ENCODE measurements at regions not wholly inside any gene's neighbourhood (a gene's known extent, or its start where the extent isn't known, plus 50 kb on each side); places are given as distances from the start of the nearest gene placed in this dataset.

DNA sequence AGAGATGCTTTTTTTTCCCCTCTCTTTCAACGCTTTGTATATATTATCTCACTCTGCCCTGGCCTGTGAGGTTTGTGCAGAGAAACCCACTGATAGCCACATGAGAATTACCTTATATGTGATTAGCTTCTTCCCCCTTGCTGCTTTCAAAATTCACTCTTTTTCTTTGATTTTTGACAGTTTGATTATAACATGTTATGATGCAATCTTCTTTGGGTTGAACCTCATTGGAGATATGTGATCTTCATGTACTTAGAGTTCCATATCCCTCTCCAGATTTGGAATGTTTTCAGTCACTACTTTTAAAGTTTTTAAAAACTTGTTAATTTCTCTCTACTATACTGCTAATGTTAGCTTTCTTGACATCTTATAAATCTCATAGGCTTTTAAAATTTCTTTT is 479.5 kb upstream of the AGA start:
- H3K27ac ChIP-seq = no peak overlapping the region
- ATAC-seq = no peak
- H3K9me3 ChIP-seq = peaks cover 0 to 38% (median under 1%) of the 10 kb centered on the region in 11 donors
- H3K36me3 ChIP-seq = no peaks in the 10 kb centered on the region
- H3K27me3 ChIP-seq = no peaks in the 10 kb centered on the region
- DNase-seq = no peak
- H3K4me3 ChIP-seq = no peak overlapping the region
- no peaks in the 10 kb centered on the region for H3K4me1 ChIP-seq
- intact Hi-C loops (cut with DNase I) = no loop called here
- whole genome bisulfite sequencing, 2 donors = 53 to 79% methylated on average over 1 of the region's 1 CpG
- TF ChIP-seq, protein P1, sequence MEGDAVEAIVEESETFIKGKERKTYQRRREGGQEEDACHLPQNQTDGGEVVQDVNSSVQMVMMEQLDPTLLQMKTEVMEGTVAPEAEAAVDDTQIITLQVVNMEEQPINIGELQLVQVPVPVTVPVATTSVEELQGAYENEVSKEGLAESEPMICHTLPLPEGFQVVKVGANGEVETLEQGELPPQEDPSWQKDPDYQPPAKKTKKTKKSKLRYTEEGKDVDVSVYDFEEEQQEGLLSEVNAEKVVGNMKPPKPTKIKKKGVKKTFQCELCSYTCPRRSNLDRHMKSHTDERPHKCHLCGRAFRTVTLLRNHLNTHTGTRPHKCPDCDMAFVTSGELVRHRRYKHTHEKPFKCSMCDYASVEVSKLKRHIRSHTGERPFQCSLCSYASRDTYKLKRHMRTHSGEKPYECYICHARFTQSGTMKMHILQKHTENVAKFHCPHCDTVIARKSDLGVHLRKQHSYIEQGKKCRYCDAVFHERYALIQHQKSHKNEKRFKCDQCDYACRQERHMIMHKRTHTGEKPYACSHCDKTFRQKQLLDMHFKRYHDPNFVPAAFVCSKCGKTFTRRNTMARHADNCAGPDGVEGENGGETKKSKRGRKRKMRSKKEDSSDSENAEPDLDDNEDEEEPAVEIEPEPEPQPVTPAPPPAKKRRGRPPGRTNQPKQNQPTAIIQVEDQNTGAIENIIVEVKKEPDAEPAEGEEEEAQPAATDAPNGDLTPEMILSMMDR (IDR thresholded peaks at IDR 0.05) = no peak

DNA sequence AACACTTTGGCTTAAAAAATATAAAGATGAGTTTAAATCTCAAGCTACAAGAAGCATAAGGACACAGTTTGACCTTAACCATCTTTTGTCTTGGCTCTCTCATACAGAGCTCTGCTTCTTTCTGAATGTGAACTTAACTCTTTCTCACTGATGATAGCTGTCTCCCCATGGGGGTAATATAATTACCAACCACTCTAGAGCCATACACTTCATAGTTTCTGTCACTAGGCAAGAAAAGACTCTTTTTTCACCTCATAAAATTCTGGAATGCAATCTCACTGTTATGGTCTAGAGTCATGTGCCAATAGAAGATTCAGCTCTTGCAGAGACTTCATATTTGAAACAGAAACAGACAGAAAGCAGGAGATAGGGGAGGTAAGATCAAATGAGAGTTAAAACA is 481.7 kb upstream of the AGA start:
- H3K4me3 ChIP-seq = no peak overlapping the region
- ATAC-seq (no peak), DNase-seq (no peak)
- no peaks in the 10 kb centered on the region for H3K36me3 ChIP-seq
- no peak overlapping the region for H3K27ac ChIP-seq
- intact Hi-C loops (cut with DNase I) = no loop called here
- TF ChIP-seq, protein P1 (IDR thresholded peaks at IDR 0.05) = no peak
- peaks cover 0 to 30% (median 0%) of the 10 kb centered on the region in 11 donors for H3K9me3 ChIP-seq
- H3K4me1 ChIP-seq = no peaks in the 10 kb centered on the region
- H3K27me3 ChIP-seq = no peaks in the 10 kb centered on the region

DNA sequence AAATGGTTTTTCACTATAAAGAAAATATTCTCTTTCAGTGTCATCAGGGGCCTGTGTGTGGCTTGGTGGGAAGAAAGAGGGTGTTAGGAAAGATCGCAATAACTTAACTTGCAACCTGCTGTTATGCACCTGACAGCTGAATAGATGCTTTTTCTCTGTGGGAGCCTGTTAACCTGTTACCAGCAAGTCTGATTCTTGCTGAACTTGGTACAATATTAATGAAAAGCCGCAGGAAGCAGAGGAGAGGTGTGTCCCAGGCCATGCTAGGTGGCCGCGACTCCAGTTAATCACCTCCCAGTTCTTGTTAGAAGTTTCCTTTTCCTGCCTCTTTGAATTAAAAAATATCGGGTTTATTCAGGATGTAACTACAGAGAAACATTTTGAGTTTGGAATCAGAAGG is 494.8 kb upstream of the AGA start:
- Histone ChIP-seq H3K9me3 (peaks cover 0 to 17% (median 3%) of the 10 kb centered on the region in 11 donors), H3K27ac (no peak overlapping the region), H3K4me1 (no peaks in the 10 kb centered on the region), H3K36me3 (no peaks in the 10 kb centered on the region), H3K27me3 (no peaks in the 10 kb centered on the region), H3K4me3 (no peak overlapping the region)
- intact Hi-C loops (cut with DNase I) = no loop called here
- DNase-seq (no peak), ATAC-seq (no peak)
- 74 to 87% methylated on average over 5 of the region's 5 CpGs for WGBS, 2 donors
- TF ChIP-seq, protein P1 (IDR thresholded peaks at IDR 0.05) = no peak

DNA sequence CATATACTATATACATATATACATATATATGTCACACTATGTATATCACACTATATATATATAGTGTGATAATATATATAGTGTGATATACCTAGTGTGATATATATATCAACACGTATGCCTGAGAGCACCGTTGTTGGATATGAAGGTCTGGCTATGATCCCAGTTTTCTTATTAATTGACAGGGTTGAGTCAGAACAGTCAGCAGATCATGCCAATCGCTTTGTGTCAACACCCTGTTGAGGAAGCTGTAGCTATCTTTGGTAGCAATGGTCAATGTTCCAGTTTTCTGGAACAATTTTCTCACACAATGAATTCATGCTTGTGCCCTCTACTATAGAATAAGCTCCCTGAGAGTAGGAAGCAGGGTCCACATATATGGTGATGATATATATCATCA is 496.0 kb upstream of the AGA start:
- DNase-seq = no peak
- no peak overlapping the region for H3K4me3 ChIP-seq
- TF ChIP-seq, protein P1 (IDR thresholded peaks at IDR 0.05) = no peak
- H3K27ac ChIP-seq = no peak overlapping the region
- H3K27me3 ChIP-seq = no peaks in the 10 kb centered on the region
- ATAC-seq = no peak
- intact Hi-C loops (cut with DNase I) = no loop called here
- H3K4me1 ChIP-seq = no peaks in the 10 kb centered on the region
- no peaks in the 10 kb centered on the region for H3K36me3 ChIP-seq
- peaks cover 0 to 17% (median 3%) of the 10 kb centered on the region in 11 donors for H3K9me3 ChIP-seq
- 47% methylated on average over 3 of the region's 3 CpGs for WGBS, 2 donors

DNA sequence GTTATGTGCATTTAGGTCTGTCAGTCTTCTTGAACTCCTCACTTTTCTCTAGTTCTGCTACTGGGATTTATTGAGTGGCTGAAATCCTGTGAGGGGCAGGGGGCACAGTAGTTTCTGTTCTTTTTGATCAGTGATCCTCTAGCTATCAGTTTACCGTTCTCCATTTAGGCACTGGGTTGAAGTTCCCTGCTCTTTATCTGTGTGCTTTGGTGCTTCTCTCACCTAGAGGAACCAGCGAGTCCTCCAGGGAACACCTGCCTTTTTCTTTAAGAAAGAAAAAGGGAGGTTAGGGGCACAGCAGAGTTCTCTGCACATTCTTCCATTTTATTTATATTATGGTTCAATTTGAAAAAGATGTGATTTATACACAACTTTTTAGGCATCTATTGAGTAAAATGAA is 503.0 kb upstream of the AGA start:
- TF ChIP-seq, protein P1 (IDR thresholded peaks at IDR 0.05) = no peak
- no peak overlapping the region for H3K4me3 ChIP-seq
- H3K27me3 ChIP-seq = no peaks in the 10 kb centered on the region
- intact Hi-C loops (cut with DNase I) = no loop called here
- no peak for ATAC-seq
- 50% methylated on average over 2 of the region's 2 CpGs for WGBS, 2 donors
- DNase-seq = no peak
- H3K9me3 ChIP-seq = no peaks in the 10 kb centered on the region
- no peaks in the 10 kb centered on the region for H3K36me3 ChIP-seq
- no peaks in the 10 kb centered on the region for H3K4me1 ChIP-seq
- no peak overlapping the region for H3K27ac ChIP-seq
